ENCODE measurements at regions not wholly inside any gene's neighbourhood (a gene's known extent, or its start where the extent isn't known, plus 50 kb on each side); places are given as distances from the start of the nearest gene placed in this dataset.

DNA sequence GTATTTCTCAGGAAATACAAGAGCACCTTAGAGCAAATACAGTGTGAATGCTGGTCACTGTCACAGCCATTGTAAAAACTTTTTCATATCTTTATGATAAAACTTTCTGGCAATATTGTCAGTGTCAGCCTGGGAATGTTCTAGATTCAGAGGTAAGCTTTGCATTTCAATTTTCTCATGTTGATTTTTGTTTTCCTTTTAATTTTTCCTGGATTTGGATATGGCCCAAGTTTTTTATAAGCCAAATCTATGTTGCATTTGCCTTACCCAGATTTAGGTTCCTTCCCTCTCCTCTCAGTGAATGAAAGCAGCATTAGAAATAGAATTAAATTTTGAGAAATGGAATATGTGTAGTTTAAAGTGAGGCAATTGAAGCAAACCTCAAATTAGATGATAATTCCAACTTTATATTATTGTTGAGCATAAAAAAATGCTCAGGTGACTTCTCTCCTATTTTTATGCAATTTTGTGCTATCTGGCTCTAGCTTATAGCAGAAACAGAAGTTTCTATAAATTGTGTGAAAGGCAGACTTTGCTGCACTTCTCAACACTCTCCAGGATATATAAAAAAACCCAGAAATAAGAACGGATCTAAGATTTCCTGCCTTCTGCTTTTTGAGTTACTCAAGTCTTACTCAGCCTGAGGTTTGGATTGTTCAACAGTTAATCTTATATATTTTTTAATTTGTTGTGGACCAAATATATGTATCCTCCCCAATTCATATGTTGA is 368.2 kb upstream of the PRICKLE1 start:
- no peak overlapping the region for H3K4me3 ChIP-seq (ENCODE audit: low read depth in 1 of 3, low read length in 3 of 3)
- H3K9me3 ChIP-seq (ENCODE audit: control insufficient read depth in 4 of 4, low read length in 3 of 4): no peaks in the 10 kb centered on the region
- TF ChIP-seq RXRA (IDR thresholded peaks at IDR 0.05) (no peak), SP1 (IDR thresholded peaks at IDR 0.05) (no peak), HNF4A (conservative IDR thresholded peaks at IDR 0.05) (no peak), JUND (IDR thresholded peaks at IDR 0.05) (no peak), RAD21 (IDR thresholded peaks at IDR 0.05) (no peak), GABPA (IDR thresholded peaks at IDR 0.05 in 1 of 2, conservative IDR thresholded peaks at IDR 0.05 in 1 of 2) (no peak), HNF4G (IDR thresholded peaks at IDR 0.05) (no peak), TAF1 (conservative IDR thresholded peaks at IDR 0.05) (no peak), NR2F2 (IDR thresholded peaks at IDR 0.05) (no peak), EGR1 (IDR thresholded peaks at IDR 0.05; ENCODE audit: low read depth in 2 of 2) (no peak), FOXA1 (IDR thresholded peaks at IDR 0.05) (no peak), YY1 (IDR thresholded peaks at IDR 0.05) (no peak), FOXA2 (IDR thresholded peaks at IDR 0.05) (no peak)
- TF ChIP-seq, protein P1, sequence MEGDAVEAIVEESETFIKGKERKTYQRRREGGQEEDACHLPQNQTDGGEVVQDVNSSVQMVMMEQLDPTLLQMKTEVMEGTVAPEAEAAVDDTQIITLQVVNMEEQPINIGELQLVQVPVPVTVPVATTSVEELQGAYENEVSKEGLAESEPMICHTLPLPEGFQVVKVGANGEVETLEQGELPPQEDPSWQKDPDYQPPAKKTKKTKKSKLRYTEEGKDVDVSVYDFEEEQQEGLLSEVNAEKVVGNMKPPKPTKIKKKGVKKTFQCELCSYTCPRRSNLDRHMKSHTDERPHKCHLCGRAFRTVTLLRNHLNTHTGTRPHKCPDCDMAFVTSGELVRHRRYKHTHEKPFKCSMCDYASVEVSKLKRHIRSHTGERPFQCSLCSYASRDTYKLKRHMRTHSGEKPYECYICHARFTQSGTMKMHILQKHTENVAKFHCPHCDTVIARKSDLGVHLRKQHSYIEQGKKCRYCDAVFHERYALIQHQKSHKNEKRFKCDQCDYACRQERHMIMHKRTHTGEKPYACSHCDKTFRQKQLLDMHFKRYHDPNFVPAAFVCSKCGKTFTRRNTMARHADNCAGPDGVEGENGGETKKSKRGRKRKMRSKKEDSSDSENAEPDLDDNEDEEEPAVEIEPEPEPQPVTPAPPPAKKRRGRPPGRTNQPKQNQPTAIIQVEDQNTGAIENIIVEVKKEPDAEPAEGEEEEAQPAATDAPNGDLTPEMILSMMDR (IDR thresholded peaks at IDR 0.05; ENCODE audit: low read depth, low read length, missing input control): no peak
- TF ChIP-seq, protein P2, sequence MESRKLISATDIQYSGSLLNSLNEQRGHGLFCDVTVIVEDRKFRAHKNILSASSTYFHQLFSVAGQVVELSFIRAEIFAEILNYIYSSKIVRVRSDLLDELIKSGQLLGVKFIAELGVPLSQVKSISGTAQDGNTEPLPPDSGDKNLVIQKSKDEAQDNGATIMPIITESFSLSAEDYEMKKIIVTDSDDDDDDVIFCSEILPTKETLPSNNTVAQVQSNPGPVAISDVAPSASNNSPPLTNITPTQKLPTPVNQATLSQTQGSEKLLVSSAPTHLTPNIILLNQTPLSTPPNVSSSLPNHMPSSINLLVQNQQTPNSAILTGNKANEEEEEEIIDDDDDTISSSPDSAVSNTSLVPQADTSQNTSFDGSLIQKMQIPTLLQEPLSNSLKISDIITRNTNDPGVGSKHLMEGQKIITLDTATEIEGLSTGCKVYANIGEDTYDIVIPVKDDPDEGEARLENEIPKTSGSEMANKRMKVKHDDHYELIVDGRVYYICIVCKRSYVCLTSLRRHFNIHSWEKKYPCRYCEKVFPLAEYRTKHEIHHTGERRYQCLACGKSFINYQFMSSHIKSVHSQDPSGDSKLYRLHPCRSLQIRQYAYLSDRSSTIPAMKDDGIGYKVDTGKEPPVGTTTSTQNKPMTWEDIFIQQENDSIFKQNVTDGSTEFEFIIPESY (IDR thresholded peaks at IDR 0.05): no peak
- TF ChIP-seq, protein P3, sequence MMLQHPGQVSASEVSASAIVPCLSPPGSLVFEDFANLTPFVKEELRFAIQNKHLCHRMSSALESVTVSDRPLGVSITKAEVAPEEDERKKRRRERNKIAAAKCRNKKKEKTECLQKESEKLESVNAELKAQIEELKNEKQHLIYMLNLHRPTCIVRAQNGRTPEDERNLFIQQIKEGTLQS (IDR thresholded peaks at IDR 0.05): no peak
- TF ChIP-seq, protein P4, sequence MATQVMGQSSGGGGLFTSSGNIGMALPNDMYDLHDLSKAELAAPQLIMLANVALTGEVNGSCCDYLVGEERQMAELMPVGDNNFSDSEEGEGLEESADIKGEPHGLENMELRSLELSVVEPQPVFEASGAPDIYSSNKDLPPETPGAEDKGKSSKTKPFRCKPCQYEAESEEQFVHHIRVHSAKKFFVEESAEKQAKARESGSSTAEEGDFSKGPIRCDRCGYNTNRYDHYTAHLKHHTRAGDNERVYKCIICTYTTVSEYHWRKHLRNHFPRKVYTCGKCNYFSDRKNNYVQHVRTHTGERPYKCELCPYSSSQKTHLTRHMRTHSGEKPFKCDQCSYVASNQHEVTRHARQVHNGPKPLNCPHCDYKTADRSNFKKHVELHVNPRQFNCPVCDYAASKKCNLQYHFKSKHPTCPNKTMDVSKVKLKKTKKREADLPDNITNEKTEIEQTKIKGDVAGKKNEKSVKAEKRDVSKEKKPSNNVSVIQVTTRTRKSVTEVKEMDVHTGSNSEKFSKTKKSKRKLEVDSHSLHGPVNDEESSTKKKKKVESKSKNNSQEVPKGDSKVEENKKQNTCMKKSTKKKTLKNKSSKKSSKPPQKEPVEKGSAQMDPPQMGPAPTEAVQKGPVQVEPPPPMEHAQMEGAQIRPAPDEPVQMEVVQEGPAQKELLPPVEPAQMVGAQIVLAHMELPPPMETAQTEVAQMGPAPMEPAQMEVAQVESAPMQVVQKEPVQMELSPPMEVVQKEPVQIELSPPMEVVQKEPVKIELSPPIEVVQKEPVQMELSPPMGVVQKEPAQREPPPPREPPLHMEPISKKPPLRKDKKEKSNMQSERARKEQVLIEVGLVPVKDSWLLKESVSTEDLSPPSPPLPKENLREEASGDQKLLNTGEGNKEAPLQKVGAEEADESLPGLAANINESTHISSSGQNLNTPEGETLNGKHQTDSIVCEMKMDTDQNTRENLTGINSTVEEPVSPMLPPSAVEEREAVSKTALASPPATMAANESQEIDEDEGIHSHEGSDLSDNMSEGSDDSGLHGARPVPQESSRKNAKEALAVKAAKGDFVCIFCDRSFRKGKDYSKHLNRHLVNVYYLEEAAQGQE (IDR thresholded peaks at IDR 0.05): no peak
- TF ChIP-seq, protein P5, sequence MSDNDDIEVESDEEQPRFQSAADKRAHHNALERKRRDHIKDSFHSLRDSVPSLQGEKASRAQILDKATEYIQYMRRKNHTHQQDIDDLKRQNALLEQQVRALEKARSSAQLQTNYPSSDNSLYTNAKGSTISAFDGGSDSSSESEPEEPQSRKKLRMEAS (IDR thresholded peaks at IDR 0.05): no peak
- no peaks in the 10 kb centered on the region for H3K27me3 ChIP-seq (ENCODE audit: control insufficient read depth in 4 of 4, insufficient read depth in 4 of 4, low read length in 3 of 4)
- H3K36me3 ChIP-seq (ENCODE audit: control insufficient read depth in 4 of 4, insufficient read depth in 3 of 4, low read depth in 1 of 4, low read length in 3 of 4): no peaks in the 10 kb centered on the region
- H3K4me1 ChIP-seq (ENCODE audit: control insufficient read depth in 4 of 4, insufficient read depth in 4 of 4, low read length in 3 of 4): no peaks in the 10 kb centered on the region
- H3K9ac ChIP-seq (ENCODE audit: low read depth in 1 of 2, low read length in 2 of 2): no peak overlapping the region
- DNase-seq (ENCODE audit: low spot score): no peak
- no peak overlapping the region for H3K27ac ChIP-seq (ENCODE audit: low read depth in 1 of 2, low read length in 2 of 2)
- WGBS: 53% methylated on average over 1 of the region's 1 CpG

Measured in liver (tissue), 8 donors.